ENCODE measurements at regions not wholly inside any gene's neighbourhood (a gene's known extent, or its start where the extent isn't known, plus 50 kb on each side); places are given as distances from the start of the nearest gene placed in this dataset.

DNA sequence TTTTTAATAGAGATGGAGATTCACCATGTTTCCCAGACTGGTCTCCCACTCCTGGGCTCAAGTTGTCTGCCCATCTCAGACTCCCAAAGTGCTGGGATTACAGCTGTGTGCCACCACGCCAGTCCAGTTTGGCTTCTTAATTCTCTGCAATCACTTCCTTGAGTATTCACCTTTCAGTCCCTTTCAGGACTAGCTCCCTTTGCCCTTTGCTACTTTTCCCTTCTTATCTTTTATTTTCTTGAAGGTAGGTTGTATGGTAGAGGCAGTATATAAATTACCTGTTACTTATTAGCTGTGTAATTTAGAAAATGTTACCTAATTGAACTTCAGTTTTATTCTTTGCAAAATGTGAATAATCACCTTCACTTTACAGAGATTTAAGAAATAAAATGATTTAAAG, 285.8 kb downstream of the FGF9 start:
- intact Hi-C loops (cut with micrococcal nuclease) = no loop called here
- RAD21 ChIA-PET (ENCODE audit: low non-redundant PET in 1 of 2, low total read pairs in 2 of 2, uncharacterized antibody in 2 of 2, unreplicated experiment in 2 of 2) = no interaction called here
- no peaks in the 10 kb centered on the region for H3K36me3 ChIP-seq (ENCODE audit: control insufficient read depth in 1 of 2, insufficient read depth in 2 of 2, low read length in 2 of 2)
- H3K9ac ChIP-seq (ENCODE audit: low read length) = no peak overlapping the region
- no TSS peak for BruUV-seq (replicated peaks)
- H3K4me3 ChIP-seq (replicated peaks in 1 of 2; ENCODE audit: low read depth in 1 of 2, low read length in 2 of 2) = no peak overlapping the region
- CTCF ChIA-PET = no interaction called here
- POLR2A ChIA-PET = no interaction called here
- H3K79me2 ChIP-seq (ENCODE audit: insufficient read depth, low read length) = no peaks in the 10 kb centered on the region
- no peaks in the 10 kb centered on the region for H3K9me2 ChIP-seq (ENCODE audit: insufficient read depth)
- no peaks in the 10 kb centered on the region for H3K27me3 ChIP-seq (ENCODE audit: insufficient read depth, low read length)
- H2AFZ ChIP-seq (ENCODE audit: low read depth, low read length, poor library complexity, severe bottlenecking) = no peak overlapping the region
- no peak for DNase-seq (ENCODE audit: low read depth, low spot score)
- no peaks in the 10 kb centered on the region for H3K4me1 ChIP-seq (ENCODE audit: control insufficient read depth in 1 of 2, insufficient read depth in 2 of 2, low read length in 2 of 2)
- ATAC-seq = no peak
- H3K27ac ChIP-seq (ENCODE audit: low read depth, low read length) = no peak overlapping the region
- no peaks in the 10 kb centered on the region for H3K9me3 ChIP-seq (ENCODE audit: control insufficient read depth in 1 of 2, insufficient read depth in 1 of 2, low read depth in 1 of 2, low read length in 2 of 2)
- TF ChIP-seq SRF (IDR thresholded peaks at IDR 0.05; ENCODE audit: low read depth) (no peak), POLR2A (IDR thresholded peaks at IDR 0.05; ENCODE audit: borderline replicate concordance, extremely low read depth, insufficient read depth, insufficient read length) (no peak), JUND (IDR thresholded peaks at IDR 0.05) (no peak), CBX3 (IDR thresholded peaks at IDR 0.05; ENCODE audit: low read depth) (no peak)
- TF ChIP-seq, protein P1, sequence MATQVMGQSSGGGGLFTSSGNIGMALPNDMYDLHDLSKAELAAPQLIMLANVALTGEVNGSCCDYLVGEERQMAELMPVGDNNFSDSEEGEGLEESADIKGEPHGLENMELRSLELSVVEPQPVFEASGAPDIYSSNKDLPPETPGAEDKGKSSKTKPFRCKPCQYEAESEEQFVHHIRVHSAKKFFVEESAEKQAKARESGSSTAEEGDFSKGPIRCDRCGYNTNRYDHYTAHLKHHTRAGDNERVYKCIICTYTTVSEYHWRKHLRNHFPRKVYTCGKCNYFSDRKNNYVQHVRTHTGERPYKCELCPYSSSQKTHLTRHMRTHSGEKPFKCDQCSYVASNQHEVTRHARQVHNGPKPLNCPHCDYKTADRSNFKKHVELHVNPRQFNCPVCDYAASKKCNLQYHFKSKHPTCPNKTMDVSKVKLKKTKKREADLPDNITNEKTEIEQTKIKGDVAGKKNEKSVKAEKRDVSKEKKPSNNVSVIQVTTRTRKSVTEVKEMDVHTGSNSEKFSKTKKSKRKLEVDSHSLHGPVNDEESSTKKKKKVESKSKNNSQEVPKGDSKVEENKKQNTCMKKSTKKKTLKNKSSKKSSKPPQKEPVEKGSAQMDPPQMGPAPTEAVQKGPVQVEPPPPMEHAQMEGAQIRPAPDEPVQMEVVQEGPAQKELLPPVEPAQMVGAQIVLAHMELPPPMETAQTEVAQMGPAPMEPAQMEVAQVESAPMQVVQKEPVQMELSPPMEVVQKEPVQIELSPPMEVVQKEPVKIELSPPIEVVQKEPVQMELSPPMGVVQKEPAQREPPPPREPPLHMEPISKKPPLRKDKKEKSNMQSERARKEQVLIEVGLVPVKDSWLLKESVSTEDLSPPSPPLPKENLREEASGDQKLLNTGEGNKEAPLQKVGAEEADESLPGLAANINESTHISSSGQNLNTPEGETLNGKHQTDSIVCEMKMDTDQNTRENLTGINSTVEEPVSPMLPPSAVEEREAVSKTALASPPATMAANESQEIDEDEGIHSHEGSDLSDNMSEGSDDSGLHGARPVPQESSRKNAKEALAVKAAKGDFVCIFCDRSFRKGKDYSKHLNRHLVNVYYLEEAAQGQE (IDR thresholded peaks at IDR 0.05; ENCODE audit: low read depth) = no peak
- no peak overlapping the region for H3K4me2 ChIP-seq (ENCODE audit: low read length)
- H4K20me1 ChIP-seq (ENCODE audit: insufficient read depth) = no peaks in the 10 kb centered on the region

DNA sequence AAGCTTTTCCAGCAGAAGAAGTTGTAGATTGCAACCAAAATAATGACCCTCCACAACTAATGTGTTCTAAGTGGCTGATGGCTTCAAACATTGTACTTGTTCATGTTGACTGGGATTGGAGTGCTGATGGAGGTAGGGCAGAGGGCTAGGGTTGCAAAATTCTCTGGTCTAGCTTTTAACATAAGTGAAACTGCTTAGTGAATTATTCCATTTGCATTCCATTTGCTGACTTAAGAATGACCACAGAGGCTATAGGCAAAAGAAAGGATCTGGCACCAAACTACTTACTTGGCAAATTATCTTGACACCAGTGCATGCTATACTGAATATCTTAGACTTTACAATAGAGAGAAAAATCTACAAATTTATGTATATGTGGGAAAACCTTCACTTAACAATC, 287.0 kb downstream of the FGF9 start:
- H3K36me3 ChIP-seq (ENCODE audit: control insufficient read depth in 1 of 2, insufficient read depth in 2 of 2, low read length in 2 of 2) = no peaks in the 10 kb centered on the region
- ChIA-PET CTCF (no interaction called here), POLR2A (no interaction called here), RAD21 (ENCODE audit: low non-redundant PET in 1 of 2, low total read pairs in 2 of 2, uncharacterized antibody in 2 of 2, unreplicated experiment in 2 of 2) (no interaction called here)
- no peaks in the 10 kb centered on the region for H4K20me1 ChIP-seq (ENCODE audit: insufficient read depth)
- H3K9me2 ChIP-seq (ENCODE audit: insufficient read depth) = no peaks in the 10 kb centered on the region
- intact Hi-C loops (cut with micrococcal nuclease) = no loop called here
- DNase-seq (ENCODE audit: low read depth, low spot score) (no peak), ATAC-seq (no peak)
- H3K4me1 ChIP-seq (ENCODE audit: control insufficient read depth in 1 of 2, insufficient read depth in 2 of 2, low read length in 2 of 2) = no peaks in the 10 kb centered on the region
- H3K27ac ChIP-seq (ENCODE audit: low read depth, low read length) = no peak overlapping the region
- H3K4me3 ChIP-seq (replicated peaks in 1 of 2; ENCODE audit: low read depth in 1 of 2, low read length in 2 of 2) = no peak overlapping the region
- H3K9ac ChIP-seq (ENCODE audit: low read length) = no peak overlapping the region
- BruUV-seq (replicated peaks) = no TSS peak
- H3K4me2 ChIP-seq (ENCODE audit: low read length) = no peak overlapping the region
- no peak overlapping the region for H2AFZ ChIP-seq (ENCODE audit: low read depth, low read length, poor library complexity, severe bottlenecking)
- no peaks in the 10 kb centered on the region for H3K27me3 ChIP-seq (ENCODE audit: insufficient read depth, low read length)
- no peaks in the 10 kb centered on the region for H3K9me3 ChIP-seq (ENCODE audit: control insufficient read depth in 1 of 2, insufficient read depth in 1 of 2, low read depth in 1 of 2, low read length in 2 of 2)
- no peaks in the 10 kb centered on the region for H3K79me2 ChIP-seq (ENCODE audit: insufficient read depth, low read length)
- no peak for TF ChIP-seq EZH2phosphoT487 (IDR thresholded peaks at IDR 0.05; ENCODE audit: borderline replicate concordance)
- TF ChIP-seq FOSL1 (IDR thresholded peaks at IDR 0.05; ENCODE audit: low read depth) = no peak
- TF ChIP-seq JUND (IDR thresholded peaks at IDR 0.05) = no peak
- TF ChIP-seq EZH2 (IDR thresholded peaks at IDR 0.05) = no peak
- TF ChIP-seq, protein P2, sequence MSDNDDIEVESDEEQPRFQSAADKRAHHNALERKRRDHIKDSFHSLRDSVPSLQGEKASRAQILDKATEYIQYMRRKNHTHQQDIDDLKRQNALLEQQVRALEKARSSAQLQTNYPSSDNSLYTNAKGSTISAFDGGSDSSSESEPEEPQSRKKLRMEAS (IDR thresholded peaks at IDR 0.05) = no peak
- TF ChIP-seq TCF7L2 (IDR thresholded peaks at IDR 0.05; ENCODE audit: borderline replicate concordance, extremely low read depth, insufficient read depth, insufficient read length) = no peak
- no peak for TF ChIP-seq YY1 (IDR thresholded peaks at IDR 0.05; ENCODE audit: extremely low read depth, insufficient replicate concordance, low read depth, low read length)
- TF ChIP-seq SRF (IDR thresholded peaks at IDR 0.05; ENCODE audit: low read depth) = no peak
- no peak for TF ChIP-seq ELF1 (IDR thresholded peaks at IDR 0.05; ENCODE audit: borderline replicate concordance, low read depth)
- TF ChIP-seq CBX3 (IDR thresholded peaks at IDR 0.05; ENCODE audit: low read depth) = no peak
- no peak for TF ChIP-seq CEBPB (IDR thresholded peaks at IDR 0.05; ENCODE audit: low read depth)
- TF ChIP-seq POLR2A (IDR thresholded peaks at IDR 0.05; ENCODE audit: borderline replicate concordance, extremely low read depth, insufficient read depth, insufficient read length) = no peak
- no peak for TF ChIP-seq POLR2AphosphoS5 (IDR thresholded peaks at IDR 0.05; ENCODE audit: low read depth, low read length)
- TF ChIP-seq, protein P3, sequence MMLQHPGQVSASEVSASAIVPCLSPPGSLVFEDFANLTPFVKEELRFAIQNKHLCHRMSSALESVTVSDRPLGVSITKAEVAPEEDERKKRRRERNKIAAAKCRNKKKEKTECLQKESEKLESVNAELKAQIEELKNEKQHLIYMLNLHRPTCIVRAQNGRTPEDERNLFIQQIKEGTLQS (IDR thresholded peaks at IDR 0.05) = no peak
- no peak for TF ChIP-seq EGR1 (IDR thresholded peaks at IDR 0.05; ENCODE audit: low read depth)
- no peak for TF ChIP-seq RAD21 (IDR thresholded peaks at IDR 0.05; ENCODE audit: low read depth)

All from HCT116 (cell line).